Mucosa of descending colon (tissue), 3 donors: ENCODE measurements at regions not wholly inside any gene's neighbourhood (a gene's known extent, or its start where the extent isn't known, plus 50 kb on each side); places are given as distances from the start of the nearest gene placed in this dataset.
"Not testable (repeated sequence)": the region's sequence is repeated elsewhere in the genome, so short reads cannot be mapped to it uniquely, and the experiment has no call there.

Source experiments
- ATAC-seq: fragments of 200-7000 bp; cut with Tn5 transposase; one replicate; pipeline ENCODE4 v1.9.1; 2020; ENCODE audit warnings: mild to moderate bottlenecking, moderate library complexity
- DNase-seq, 3 donors: peaks; one replicate each; pipeline ENCODE4 v3.0.0-alpha.2; 2020
- H3K36me3 ChIP-seq: fragments of 200-600 bp; one replicate; pipeline ENCODE4 v1.8.0; 2021; ENCODE audit warnings: low read depth, mild to moderate bottlenecking
- H3K4me1 ChIP-seq: fragments of 200-600 bp; one replicate; pipeline ENCODE4 v1.8.0; 2021; ENCODE audit warnings: low read depth, mild to moderate bottlenecking
- H3K4me3 ChIP-seq: fragments of 200-600 bp; one replicate; pipeline ENCODE4 v1.8.0; 2021; ENCODE audit warnings: mild to moderate bottlenecking
- H3K9me3 ChIP-seq: fragments of 200-600 bp; one replicate; pipeline ENCODE4 v1.8.0; 2021; ENCODE audit warnings: mild to moderate bottlenecking
- CTCF ChIP-seq: fragments of 200-600 bp; IDR thresholded peaks from one replicate; pipeline ENCODE4 v1.8.0; 2022; ENCODE audit warnings: antibody characterized with exemption, mild to moderate bottlenecking
- intact Hi-C, 2 donors: fragments of 100-400 bp; cut with DNase I in 1 of 2; cut with micrococcal nuclease in 1 of 2; formaldehyde crosslinking; loops; one replicate each; pipeline versions ENCODE4 v1.11.0 to v1.11.1; 2022; cut with DNase I, micrococcal nuclease
- donor health status: DM: no; HTN: no; CAD: no; lungs with moderate emphysema.
- donor health status: DM: no; HTN: no; CAD: no.
- donor health status: DM: no; HTN: yes; CAD: no.

DNA sequence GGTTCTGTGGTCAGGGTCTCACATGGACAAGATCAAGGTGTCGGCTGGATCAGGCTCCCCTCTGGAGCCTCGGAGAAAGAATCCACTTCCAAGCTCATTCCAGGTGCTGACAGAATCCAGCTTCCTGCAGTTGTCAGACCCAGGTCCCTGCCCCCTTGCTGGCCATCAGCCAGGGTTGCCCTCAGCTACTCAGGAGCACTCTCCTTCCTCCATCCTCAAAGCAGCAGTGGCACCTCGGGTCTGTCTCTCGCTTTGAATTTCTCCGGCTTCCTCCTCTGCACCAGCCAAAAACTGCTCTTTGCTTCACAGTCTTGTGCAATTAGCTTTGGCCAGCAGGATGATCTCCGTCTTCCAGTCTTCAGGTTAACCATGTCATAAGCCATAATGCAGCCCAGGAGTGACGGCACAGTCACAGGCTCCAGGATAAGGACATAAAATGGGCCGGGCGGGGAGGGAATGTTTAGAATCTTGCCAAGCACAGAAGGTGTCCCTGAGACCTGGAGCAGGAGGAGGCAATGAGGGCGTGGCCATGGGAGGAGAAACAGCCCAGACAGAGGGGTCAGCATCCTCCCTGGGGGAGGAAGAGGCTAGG lies 79.4 kb upstream of the SLC25A33 start:
- no peak overlapping the region for H3K4me3 ChIP-seq
- no peaks in the 10 kb centered on the region for H3K9me3 ChIP-seq
- no peak for TF ChIP-seq CTCF
- DNase-seq (peak in 1 of 3 donors; percentile 54), ATAC-seq (peak; percentile 79)
- no peaks in the 10 kb centered on the region for H3K4me1 ChIP-seq
- no peaks in the 10 kb centered on the region for H3K36me3 ChIP-seq
- intact Hi-C loops: loop anchor here (10.0 kb wide), 1 partner anchor 175 kb away; no protein-coding TSS in a partner anchor

DNA sequence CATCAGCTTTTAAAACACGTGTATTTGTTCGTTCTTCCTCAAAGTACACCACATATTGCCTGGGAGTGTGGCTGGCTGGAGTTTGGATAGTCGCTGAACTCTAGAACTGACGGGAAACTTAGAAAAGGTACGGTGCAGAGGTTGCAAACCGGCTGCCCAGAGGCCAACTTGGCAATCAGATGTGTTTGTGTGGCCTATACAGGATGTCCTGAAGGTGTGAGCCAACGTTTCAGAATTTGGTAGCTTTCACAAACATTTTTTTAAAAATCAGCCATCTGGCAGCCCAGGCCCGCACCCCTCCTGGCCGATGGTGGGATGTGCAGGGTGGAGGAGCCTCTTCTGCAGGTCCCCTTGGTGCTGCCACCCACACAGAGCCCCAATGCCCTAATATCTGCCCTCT lies 73.6 kb upstream of the SLC25A33 start:
- peaks cover 9% of the 10 kb centered on the region for H3K4me1 ChIP-seq
- no peak overlapping the region for H3K4me3 ChIP-seq
- no peaks in the 10 kb centered on the region for H3K9me3 ChIP-seq
- H3K36me3 ChIP-seq: no peaks in the 10 kb centered on the region
- TF ChIP-seq CTCF: no peak
- no peak for DNase-seq
- intact Hi-C loops: no loop called here
- no peak for ATAC-seq

DNA sequence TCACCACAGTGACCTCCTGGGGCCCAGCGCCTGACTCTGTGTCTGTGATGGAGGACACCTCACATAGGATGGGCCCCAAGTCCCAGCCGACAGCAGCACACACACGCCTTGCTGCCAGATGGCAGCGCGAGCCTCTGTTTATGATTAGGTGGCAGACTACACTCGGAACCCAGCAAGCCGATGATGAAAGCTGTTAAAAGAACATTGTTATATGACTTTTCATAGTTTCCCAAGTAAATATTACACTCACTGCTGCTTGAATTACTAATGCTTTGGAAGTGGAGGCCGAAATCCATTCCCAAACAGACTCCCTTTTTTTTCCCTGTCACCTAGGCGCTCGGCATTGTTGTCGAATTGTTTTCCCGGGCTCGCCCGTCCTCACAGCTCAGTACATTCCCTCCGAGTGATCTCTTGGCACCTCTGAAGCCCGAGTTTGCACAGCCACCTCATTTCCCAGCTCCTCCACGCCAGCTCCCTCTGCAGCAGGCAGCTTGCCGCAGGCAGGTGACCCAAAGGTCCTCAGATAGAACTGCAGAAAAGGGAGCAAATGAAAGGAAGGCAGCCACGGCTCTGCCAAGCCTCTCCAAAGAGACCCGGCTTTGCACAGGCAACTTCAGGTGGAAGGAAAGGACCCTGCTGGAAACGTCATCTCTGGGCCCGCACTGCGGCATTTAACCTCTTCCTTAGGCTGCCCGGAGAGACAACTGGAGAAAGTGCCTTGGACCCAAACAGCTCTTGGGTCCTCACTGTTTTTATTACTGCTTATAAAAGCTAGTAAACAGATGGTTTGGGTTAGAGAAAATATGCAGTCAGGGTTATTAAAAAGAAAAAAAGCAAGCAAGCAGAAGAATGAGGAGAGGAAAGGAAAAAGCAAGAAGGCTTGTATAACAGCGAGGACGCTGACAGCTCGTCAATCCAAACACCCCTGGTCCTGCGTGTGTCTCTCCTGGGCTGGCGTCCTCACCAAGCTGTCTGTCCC lies 72.2 kb upstream of the SLC25A33 start:
- ATAC-seq: peak; percentile 87
- intact Hi-C loops: no loop called here
- Histone ChIP-seq H3K36me3 (no peaks in the 10 kb centered on the region), H3K4me1 (peaks cover 9% of the 10 kb centered on the region), H3K4me3 (no peak overlapping the region), H3K9me3 (no peaks in the 10 kb centered on the region)
- peak in 2 of 3 donors; percentile 38 to 52 for DNase-seq
- TF ChIP-seq CTCF: no peak

DNA sequence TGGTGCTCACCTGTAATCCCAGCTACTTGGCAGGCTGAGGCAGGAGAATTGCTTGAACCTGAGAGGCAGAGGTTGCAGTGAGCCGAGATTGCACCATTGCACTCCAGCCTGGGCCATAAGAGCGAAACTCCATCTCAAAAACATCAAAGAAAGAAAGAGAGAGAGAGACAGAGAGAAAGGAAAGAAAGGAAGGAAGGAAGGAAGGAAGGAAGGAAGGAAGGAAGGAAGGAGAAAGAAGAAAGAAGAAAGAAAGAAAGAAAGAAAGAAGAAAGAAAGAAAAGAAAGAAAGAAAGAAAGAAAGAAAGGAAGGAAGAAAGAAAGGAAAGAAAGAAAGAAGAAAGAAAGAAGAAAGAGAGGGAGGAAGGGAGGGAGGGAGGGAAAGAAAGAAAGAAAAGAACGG lies 69.4 kb upstream of the SLC25A33 start:
- DNase-seq, H3K36me3 ChIP-seq, ATAC-seq, intact Hi-C loops, H3K4me1 ChIP-seq, H3K4me3 ChIP-seq, H3K9me3 ChIP-seq: not testable (repeated sequence)

GRCh38 chr1:9471679-9472078 lies 67.6 kb upstream of the SLC25A33 start:
- Histone ChIP-seq H3K9me3 (no peaks in the 10 kb centered on the region), H3K36me3 (no peaks in the 10 kb centered on the region), H3K4me1 (peaks cover 7% of the 10 kb centered on the region), H3K4me3 (no peak overlapping the region)
- ATAC-seq (no peak), DNase-seq (no peak)
- TF ChIP-seq CTCF: no peak
- intact Hi-C loops: no loop called here

DNA sequence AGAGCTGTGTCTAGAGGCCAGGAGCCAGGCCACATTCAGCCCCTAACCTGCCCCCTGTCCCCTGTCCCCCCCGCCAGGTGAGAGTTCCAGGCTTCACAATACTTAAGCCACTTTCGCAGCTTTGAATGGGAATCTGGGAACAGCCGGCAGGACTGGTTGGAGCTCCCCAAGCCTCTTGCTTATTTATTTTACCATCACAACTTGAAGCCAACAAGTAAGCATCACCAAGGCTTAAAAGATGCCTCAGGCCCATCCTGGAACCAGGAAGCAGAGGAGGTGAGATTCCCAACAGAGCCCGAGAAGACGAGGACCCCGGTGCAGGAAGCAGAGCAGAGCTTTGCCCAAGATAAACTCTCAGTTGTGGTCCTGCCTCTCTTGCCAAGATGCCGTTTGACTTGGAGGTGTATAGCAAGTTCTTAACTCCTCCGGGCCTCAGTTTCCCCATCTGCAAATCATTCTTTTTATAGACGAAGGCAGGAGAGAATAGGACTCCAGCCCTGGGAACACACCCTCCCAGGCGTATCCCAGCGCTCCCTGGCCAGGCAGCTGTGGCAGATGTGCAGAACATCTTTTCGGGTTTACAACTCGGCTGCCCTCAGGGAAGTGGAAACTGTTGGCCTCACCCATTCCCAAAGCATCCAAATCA lies 66.8 kb upstream of the SLC25A33 start:
- Histone ChIP-seq H3K36me3 (no peaks in the 10 kb centered on the region), H3K9me3 (no peaks in the 10 kb centered on the region), H3K4me1 (no peaks in the 10 kb centered on the region), H3K4me3 (no peak overlapping the region)
- TF ChIP-seq CTCF: no peak
- intact Hi-C loops: no loop called here
- ATAC-seq (no peak), DNase-seq (no peak)
